SH-SY5Y (cell line): ENCODE measurements at regions not wholly inside any gene's neighbourhood (a gene's known extent, or its start where the extent isn't known, plus 50 kb on each side); places are given as distances from the start of the nearest gene placed in this dataset.

Source experiments
- GATA2 ChIP-seq: IDR thresholded peaks from 2 replicates; pipeline ENCODE4 v1.6.1; 2011; ENCODE audit warnings: mild to moderate bottlenecking, low read depth, low read length
- GATA3 ChIP-seq: IDR thresholded peaks from 2 replicates; pipeline ENCODE4 v1.6.1; 2011; ENCODE audit warnings: low read depth, mild to moderate bottlenecking, low read length, moderate library complexity

GRCh38 chr1:229086686-229087085, 184.2 kb upstream of the RAB4A start:
- TF ChIP-seq GATA3: no peak
- no peak for TF ChIP-seq GATA2

GRCh38 chr1:229087339-229087738, 183.6 kb upstream of the RAB4A start:
- TF ChIP-seq GATA2: no peak
- TF ChIP-seq GATA3: no peak

DNA sequence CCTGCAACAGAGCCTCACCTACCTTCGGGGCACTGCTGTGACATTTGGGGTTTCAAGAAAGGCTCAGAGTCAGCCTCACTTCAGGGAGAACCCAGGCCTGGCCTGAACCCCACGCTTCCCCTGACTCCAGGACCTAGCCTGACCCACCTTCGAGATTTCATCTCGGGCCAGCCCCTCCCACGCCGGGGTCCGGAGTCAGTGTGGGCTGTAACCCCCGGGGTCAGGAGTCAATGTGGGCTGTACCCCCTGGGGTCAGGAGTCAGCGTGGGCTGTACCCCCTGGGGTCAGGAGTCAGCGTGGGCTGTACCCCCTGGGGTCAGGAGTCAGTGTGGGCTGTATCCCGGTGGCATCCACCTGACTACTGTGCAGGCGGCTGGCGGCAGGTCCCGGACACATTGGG, 183.0 kb upstream of the RAB4A start:
- no peak for TF ChIP-seq GATA3
- no peak for TF ChIP-seq GATA2

GRCh38 chr1:229088711-229089110, 182.2 kb upstream of the RAB4A start:
- no peak for TF ChIP-seq GATA2
- TF ChIP-seq GATA3: no peak

- no peak for TF ChIP-seq GATA3
Observed at GRCh38 chr1:229089586-229090208, 181.2 kb upstream of the RAB4A start.

DNA sequence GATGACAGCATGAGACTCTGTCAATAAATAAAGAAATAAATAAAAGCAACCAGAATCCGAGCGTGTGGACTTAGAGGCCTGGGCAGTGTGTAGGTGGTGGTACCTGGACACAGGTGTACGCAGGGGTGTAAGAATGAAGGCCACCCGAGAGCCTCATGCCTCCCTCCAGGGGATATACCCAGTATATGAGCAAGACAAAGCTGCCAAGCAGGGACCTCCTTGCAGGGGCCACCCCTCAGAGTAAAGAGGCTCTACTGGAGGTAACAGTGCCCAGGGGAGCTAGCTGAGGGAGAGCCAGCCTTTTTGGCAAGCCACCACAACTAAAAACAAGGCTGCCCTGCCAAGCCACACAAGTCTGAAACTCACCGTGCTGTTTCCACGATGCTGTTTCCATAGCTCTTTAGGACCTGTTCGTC, 179.2 kb upstream of the RAB4A start:
- TF ChIP-seq GATA3: no peak
- no peak for TF ChIP-seq GATA2

GRCh38 chr1:229092377-229093237, 178.3 kb upstream of the RAB4A start:
- TF ChIP-seq GATA2: no peak
- no peak for TF ChIP-seq GATA3

- no peak for TF ChIP-seq GATA2
- no peak for TF ChIP-seq GATA3
Observed at GRCh38 chr1:229093238-229093540, 177.7 kb upstream of the RAB4A start.

DNA sequence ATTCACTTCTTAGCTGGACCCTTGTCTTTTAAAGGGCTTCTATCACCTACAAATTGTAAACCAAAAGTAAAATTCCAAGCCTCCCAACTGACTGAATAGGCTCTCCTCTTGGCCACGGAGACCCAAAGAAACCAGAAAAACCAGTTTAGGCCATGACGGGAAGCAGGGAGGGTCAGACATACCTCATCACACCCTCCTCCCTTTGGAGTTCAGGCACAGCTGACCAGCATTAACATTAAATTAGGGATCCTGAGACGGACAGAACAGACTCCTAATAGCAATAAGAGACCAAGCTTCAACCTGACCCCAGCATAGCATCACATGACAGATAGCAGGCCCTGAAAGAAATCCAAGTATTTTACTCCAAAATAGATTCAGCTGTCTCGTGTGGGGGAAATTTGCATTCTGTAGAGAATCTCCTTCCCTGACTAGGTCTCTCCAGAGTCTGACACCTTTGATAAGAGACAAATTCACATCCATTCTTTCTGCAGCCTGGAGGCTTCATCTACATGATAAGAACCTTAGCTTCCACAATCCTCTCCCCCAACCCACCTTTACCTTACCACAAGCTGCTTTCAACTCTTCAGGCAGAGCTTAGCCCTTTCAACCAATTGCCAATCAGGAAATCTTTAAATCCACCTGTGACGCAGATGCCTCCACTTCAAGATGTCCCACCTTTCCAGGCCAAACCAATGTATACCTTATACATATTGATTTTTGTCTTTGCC, 177.1 kb upstream of the RAB4A start:
- TF ChIP-seq GATA3: no peak
- no peak for TF ChIP-seq GATA2

DNA sequence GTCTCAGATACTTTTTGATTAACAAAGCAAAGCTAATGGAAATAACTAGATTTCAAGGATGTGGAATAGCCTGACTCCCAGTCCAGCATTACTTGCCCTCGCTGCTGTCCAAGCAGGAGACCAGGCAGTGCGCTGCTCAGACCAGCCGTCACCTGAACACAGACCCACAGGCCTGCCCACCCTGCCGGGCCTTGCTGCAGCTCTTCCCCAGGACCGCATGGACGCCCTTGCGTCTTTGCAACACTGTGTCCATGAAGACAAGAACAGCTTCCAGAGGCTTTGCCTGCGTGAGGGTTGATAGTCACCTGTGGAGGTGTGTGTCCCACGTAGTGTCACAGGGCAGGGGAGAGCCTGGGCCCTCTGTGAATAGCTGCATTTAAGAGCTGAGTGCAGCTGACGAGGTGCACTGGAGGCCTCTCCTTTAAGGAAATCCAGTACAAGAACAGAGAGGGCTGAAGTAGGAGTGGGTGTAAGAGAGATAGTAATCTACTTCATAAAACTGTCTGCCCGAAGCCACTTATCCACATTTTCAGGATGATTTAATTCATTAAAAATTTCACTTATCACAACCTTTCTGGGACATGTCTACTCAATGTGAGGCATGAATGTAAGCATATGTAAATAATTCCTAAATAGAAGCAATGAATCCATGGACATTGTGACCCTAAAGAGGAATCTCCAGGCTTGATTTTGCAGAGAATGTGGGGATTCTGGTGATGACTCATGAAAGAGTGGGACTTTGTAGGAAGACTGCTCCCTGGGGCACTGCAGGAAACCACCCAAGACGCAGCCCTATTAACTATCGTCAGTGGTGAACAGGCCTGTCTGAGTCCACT, 176.2 kb upstream of the RAB4A start:
- TF ChIP-seq GATA3 (no peak), GATA2 (no peak)

DNA sequence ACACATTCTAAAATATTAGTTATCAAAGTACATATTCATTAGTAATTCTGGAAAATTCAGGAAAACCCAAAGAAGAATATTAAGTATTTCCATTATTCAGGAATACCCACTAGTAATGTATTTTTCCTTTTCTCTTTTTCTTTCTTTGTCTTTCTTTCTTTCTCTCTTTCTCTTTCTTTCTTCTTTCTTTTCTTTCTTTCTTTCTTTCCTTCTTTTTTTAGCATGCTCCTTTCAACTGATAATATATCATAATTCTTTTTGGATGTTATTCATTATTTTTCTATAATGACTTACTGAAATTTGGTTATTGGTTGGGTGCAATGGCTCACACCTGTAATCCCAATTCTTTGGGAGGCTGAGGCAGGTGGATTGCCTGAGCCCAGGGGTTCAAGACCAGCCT, 175.6 kb upstream of the RAB4A start:
- no peak for TF ChIP-seq GATA3
- no peak for TF ChIP-seq GATA2

GRCh38 chr1:229097356-229097755, 173.6 kb upstream of the RAB4A start:
- no peak for TF ChIP-seq GATA3
- TF ChIP-seq GATA2: no peak

GRCh38 chr1:229098361-229098760, 172.6 kb upstream of the RAB4A start:
- no peak for TF ChIP-seq GATA3
- no peak for TF ChIP-seq GATA2
